ENCODE measurements at regions not wholly inside any gene's neighbourhood (a gene's known extent, or its start where the extent isn't known, plus 50 kb on each side); places are given as distances from the start of the nearest gene placed in this dataset.
A peak's percentile ranks its signal among the peaks of the same experiment; 100 is the strongest.

GRCh38 chr22:25383892-25384291 lies 164.5 kb downstream of the CRYBB2 start:
- intact Hi-C loops (cut with micrococcal nuclease; ENCODE audit: unreplicated experiment) (no loop called here), in situ Hi-C loops (cut with HindIII; ENCODE audit: extremely low pct_ligation_motif_present, low pct_unique_long_range_greater_than_20kb) (no loop called here)
- H3K4me3 ChIP-seq (replicated peaks in 1 of 3; ENCODE audit: insufficient read depth in 1 of 3, low read depth in 2 of 3, low read length in 3 of 3) = no peak overlapping the region
- TF ChIP-seq RFXANK (CRISPR knock-in tag; IDR thresholded peaks at IDR 0.05) = no peak
- no peak for TF ChIP-seq BORCS8-MEF2B (CRISPR knock-in tag; IDR thresholded peaks at IDR 0.05)
- no peak for FAIRE-seq
- H3K79me2 ChIP-seq (ENCODE audit: insufficient read depth, low read length) = peaks cover 60% of the 10 kb centered on the region
- no peak overlapping the region for H3K9ac ChIP-seq (ENCODE audit: insufficient read depth, low read depth, low read length)
- no peak overlapping the region for H3K27ac ChIP-seq (ENCODE audit: extremely low read length, insufficient read depth, low read length)
- ChIA-PET CTCF (ENCODE audit: low intra/inter-chr PET ratio, low total read pairs) (no interaction called here), POLR2A (no interaction called here)
- WGBS (ENCODE audit: low lambda C conversion rate) = 91% methylated on average over 16 of the region's 18 CpGs
- H3K36me3 ChIP-seq (replicated peaks in 1 of 2; ENCODE audit: control insufficient read depth in 1 of 2, insufficient read depth in 2 of 2, low read length in 2 of 2) = peaks cover 10 to 22% of the 10 kb centered on the region in 2 experiments
- no peak for DNase-seq (ENCODE audit: low spot score)
- H3K27me3 ChIP-seq (ENCODE audit: control insufficient read depth in 1 of 2, insufficient read depth in 2 of 2, low read length in 2 of 2) = no peaks in the 10 kb centered on the region
- no peaks in the 10 kb centered on the region for H3K9me3 ChIP-seq (ENCODE audit: low read length)
- peaks cover 43% of the 10 kb centered on the region for H3K4me1 ChIP-seq (ENCODE audit: insufficient read depth, low read length)
- H4K20me1 ChIP-seq (ENCODE audit: insufficient read depth, low read length) = peaks cover 21% of the 10 kb centered on the region; the same call in 1 of the 2 replicates
- no TSS peak for BruUV-seq (replicated peaks)
- no peak for ATAC-seq
- no peak overlapping the region for H3K4me2 ChIP-seq (ENCODE audit: low read depth, low read length)
- H2AFZ ChIP-seq (ENCODE audit: low read length) = no peak overlapping the region

- intact Hi-C loops (cut with micrococcal nuclease; ENCODE audit: unreplicated experiment) (no loop called here), in situ Hi-C loops (cut with HindIII; ENCODE audit: extremely low pct_ligation_motif_present, low pct_unique_long_range_greater_than_20kb) (no loop called here)
- Histone ChIP-seq H3K79me2 (ENCODE audit: insufficient read depth, low read length) (peaks cover 84% of the 10 kb centered on the region), H4K20me1 (ENCODE audit: insufficient read depth, low read length) (peaks cover 31% of the 10 kb centered on the region), H3K4me2 (ENCODE audit: low read depth, low read length) (no peak overlapping the region), H3K27ac (ENCODE audit: extremely low read length, insufficient read depth, low read length) (peak overlapping the region; percentile 26), H3K27me3 (ENCODE audit: control insufficient read depth in 1 of 2, insufficient read depth in 2 of 2, low read length in 2 of 2) (no peaks in the 10 kb centered on the region), H3K9me3 (ENCODE audit: low read length) (no peaks in the 10 kb centered on the region), H3K36me3 (replicated peaks in 1 of 2; ENCODE audit: control insufficient read depth in 1 of 2, insufficient read depth in 2 of 2, low read length in 2 of 2) (peaks cover under 1 to 1% of the 10 kb centered on the region in 2 experiments; a peak in 2 of 5 replicates), H2AFZ (ENCODE audit: low read length) (no peak overlapping the region), H3K9ac (ENCODE audit: insufficient read depth, low read depth, low read length) (no peak overlapping the region), H3K4me3 (replicated peaks in 1 of 3; ENCODE audit: insufficient read depth in 1 of 3, low read depth in 2 of 3, low read length in 3 of 3) (no peak overlapping the region), H3K4me1 (ENCODE audit: insufficient read depth, low read length) (peaks cover 69% of the 10 kb centered on the region)
- FAIRE-seq = no peak
- 87% methylated on average over 6 of the region's 9 CpGs for WGBS (ENCODE audit: low lambda C conversion rate)
- no peak for DNase-seq (ENCODE audit: low spot score)
- CTCF ChIA-PET (ENCODE audit: low intra/inter-chr PET ratio, low total read pairs) = no interaction called here
- POLR2A ChIA-PET = no interaction called here
- no TSS peak for BruUV-seq (replicated peaks)
- no peak for ATAC-seq
- TF ChIP-seq ZNF746 (CRISPR knock-in tag; IDR thresholded peaks at IDR 0.05) (no peak), ZNF687 (CRISPR knock-in tag; IDR thresholded peaks at IDR 0.05) (peak; percentile 36), HNRNPH1 (optimal IDR thresholded peaks at IDR 0.05; ENCODE audit: low read depth, low read length) (no peak), ZBTB33 (CRISPR knock-in tag; IDR thresholded peaks at IDR 0.05) (peak; percentile 72; the same call in 1 of the 2 replicates), ZBTB38 (CRISPR knock-in tag; IDR thresholded peaks at IDR 0.05) (peak; percentile 75)
Observed at GRCh38 chr22:25386538-25386884, 167.1 kb downstream of the CRYBB2 start.

Data from HepG2 (cell line).